H1 (cell line): ENCODE measurements at regions not wholly inside any gene's neighbourhood (a gene's known extent, or its start where the extent isn't known, plus 50 kb on each side); places are given as distances from the start of the nearest gene placed in this dataset.

Experiments
- POLR2A ChIP-seq, 2 experiments: IDR thresholded peaks; 1 replicate in 1 of 2; 2 replicates in 1 of 2; pipeline ENCODE4 v1.6.1; 2011; ENCODE audit warnings: low read depth in 2 of 2, low read length in 2 of 2, mild to moderate bottlenecking in 2 of 2; ENCODE audit errors: control extremely low read depth in 1 of 2
- SP1 ChIP-seq: IDR thresholded peaks from 2 replicates; pipeline ENCODE4 v1.6.1; 2011; ENCODE audit warnings: low read depth, low read length
- SUZ12 ChIP-seq: fragments of 200-600 bp; sonication (generic); IDR thresholded peaks from 2 replicates; pipeline ENCODE4 v1.6.1; 2012; ENCODE audit warnings: mild to moderate bottlenecking, inconsistent platforms, low read length, moderate library complexity, mixed read lengths
- TBP ChIP-seq: IDR thresholded peaks from 2 replicates; pipeline ENCODE4 v1.6.1; 2011; ENCODE audit warnings: low read depth, low read length, improper control_type of control experiment
- TF ChIP-seq, protein P1 (sequence below): IDR thresholded peaks from 2 replicates; pipeline ENCODE4 v1.6.1; 2012; ENCODE audit warnings: low read length, inconsistent platforms

DNA sequence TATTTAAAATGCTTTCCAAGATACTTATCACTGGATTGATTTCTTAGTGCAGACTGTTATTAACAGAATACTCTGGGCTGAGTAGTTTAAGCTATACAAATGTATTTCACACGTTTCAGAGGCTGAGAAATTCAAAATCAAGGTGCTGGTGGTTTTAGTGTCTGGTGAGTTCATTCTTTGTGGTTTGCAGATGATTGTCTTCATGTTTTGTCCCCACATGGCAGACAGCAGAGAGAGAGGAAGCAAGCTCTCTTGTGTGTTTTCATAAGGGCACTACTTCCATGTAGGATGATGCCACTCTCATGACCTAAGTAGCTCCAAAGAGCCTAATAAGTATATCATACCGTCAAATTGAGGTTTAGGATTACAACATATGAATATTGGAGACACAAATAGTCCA is 1348.9 kb upstream of the FLRT2 start:
- TF ChIP-seq POLR2A (IDR thresholded peaks at IDR 0.05; ENCODE audit: control extremely low read depth in 1 of 2, low read depth in 2 of 2, low read length in 2 of 2) (no peak), TBP (no peak), SP1 (no peak), SUZ12 (no peak)
- TF ChIP-seq, protein P1, sequence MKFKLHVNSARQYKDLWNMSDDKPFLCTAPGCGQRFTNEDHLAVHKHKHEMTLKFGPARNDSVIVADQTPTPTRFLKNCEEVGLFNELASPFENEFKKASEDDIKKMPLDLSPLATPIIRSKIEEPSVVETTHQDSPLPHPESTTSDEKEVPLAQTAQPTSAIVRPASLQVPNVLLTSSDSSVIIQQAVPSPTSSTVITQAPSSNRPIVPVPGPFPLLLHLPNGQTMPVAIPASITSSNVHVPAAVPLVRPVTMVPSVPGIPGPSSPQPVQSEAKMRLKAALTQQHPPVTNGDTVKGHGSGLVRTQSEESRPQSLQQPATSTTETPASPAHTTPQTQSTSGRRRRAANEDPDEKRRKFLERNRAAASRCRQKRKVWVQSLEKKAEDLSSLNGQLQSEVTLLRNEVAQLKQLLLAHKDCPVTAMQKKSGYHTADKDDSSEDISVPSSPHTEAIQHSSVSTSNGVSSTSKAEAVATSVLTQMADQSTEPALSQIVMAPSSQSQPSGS: no peak
